ENCODE measurements at regions not wholly inside any gene's neighbourhood (a gene's known extent, or its start where the extent isn't known, plus 50 kb on each side); places are given as distances from the start of the nearest gene placed in this dataset.
"Not testable (repeated sequence)": the region's sequence is repeated elsewhere in the genome, so short reads cannot be mapped to it uniquely, and the experiment has no call there.

DNA sequence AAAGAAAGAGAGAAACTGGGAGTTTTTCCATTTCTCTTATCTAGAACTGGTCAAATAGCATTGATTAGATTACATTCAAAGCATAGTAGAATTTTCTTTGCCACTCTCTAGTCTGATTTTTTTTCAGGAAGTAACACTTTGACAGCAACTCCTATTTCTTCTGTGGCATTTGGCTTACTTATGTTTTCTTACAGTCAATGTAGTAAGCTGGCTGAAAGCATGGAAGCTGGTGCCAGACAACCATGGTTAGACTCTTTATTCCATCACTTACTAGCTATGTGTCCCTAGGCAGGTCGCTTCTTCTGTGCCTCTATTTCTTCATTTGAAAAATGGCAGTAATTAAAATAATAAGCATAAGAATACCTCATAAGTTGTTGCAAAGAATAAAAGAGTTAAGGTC lies 54.2 kb upstream of the OPRM1 start:
- no peak for DNase-seq (ENCODE audit: low read depth in 2 of 2, low spot score in 1 of 2)

DNA sequence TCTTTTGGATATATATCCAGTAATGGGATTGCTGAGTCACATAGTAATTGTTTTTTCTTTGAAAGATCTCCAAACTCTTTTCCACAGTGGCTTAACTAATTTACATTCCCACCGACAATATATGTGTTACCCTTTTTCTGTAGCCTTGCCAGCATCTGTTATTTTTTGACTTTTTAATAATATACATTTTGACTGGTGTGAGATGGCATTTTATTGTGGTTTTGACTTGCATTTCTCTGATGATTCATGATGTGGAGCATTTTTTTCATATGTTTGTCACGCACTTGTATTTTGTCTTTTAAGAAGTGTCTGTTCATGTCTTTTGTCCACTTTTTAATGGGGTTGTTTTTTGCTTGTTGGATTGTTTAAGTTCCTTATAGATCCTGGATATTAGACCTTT lies 58.9 kb upstream of the OPRM1 start:
- DNase-seq (ENCODE audit: low read depth in 2 of 2, low spot score in 1 of 2): no peak

DNA sequence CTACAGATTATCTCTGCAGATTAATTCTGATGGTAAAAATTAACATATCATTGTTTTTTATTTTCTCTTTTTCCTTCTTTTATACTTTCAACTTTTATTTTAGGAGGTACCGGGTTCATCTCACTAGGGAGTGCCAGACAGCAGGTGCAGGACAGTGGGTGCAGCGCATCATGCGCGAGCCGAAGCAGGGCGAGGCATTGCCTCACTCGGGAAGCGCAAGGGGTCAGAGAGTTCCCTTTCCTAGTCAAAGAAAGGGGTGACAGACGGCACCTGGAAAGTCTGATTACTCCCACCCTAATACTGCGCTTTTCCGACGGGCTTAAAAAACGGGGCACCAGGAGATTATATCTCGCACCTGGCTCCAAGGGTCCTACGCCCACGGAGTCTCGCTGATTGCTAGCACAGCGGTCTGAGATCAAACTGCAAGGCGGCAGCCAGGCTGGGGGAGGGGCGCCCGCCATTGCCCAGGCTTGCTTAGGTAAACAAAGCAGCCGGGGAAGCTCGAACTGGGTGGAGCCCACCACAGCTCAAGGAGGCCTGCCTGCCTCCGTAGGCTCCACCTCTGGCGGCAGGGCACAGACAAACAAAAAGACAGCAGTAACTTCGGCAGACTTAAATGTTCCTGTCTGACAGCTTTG lies 60.0 kb upstream of the OPRM1 start:
- not testable (repeated sequence) for DNase-seq (ENCODE audit: low read depth in 2 of 2, low spot score in 1 of 2)

DNA sequence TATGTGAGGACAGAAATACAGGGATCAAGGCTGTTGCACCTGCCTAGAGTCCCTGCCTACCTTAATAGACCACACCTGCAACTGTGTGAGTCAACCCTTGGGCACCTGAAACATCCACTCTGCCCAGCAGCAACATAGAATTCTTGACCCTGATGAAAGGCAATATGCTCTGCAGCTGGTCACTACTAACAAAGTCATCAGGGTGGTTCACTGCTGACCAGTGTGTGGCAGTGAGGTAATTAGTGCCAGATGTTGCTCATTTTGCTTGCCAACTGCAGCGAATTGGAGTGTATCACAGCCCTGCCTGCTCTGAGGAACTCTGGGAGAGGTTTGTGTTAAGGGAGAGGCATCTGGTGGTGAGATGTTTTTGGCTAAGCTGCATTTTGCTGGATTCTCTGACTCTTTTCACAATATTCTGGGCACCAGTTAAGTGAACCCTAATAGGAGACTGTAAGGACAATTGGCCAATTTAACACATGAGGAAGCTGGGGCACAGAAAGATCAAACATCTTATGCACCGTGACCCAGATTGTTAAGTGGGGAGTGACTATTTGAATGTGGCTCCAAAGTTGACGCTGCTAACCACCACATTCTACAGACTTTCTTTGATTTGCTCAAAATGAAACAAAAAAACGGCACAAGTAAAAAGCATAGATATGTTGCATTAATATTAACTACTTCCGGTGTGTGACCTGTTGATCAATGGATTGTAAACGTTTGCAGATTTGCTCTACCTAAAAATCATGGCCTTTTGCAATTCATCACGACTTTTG lies 61.9 kb upstream of the OPRM1 start:
- no peak for DNase-seq (ENCODE audit: low read depth in 2 of 2, low spot score in 1 of 2)

DNA sequence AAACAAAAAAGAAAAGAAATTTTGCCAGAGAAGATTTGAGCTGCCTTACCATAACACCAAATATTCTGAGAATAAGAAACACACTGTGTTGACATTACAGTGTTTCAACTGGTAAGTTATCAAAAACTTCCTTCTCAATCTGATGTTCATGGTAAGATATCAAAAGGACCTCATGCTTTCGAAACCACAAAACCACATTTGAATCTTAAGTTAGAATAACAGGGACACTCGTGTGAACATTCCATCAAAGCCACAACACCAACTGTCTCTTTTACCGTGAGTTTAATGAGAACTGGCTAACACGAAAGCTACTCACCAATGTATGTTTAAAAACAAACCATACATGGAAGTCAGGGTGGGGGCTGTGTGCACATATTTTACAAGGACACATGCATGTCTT lies 73.0 kb upstream of the OPRM1 start:
- no peak for DNase-seq (ENCODE audit: low read depth in 2 of 2, low spot score in 1 of 2)

DNA sequence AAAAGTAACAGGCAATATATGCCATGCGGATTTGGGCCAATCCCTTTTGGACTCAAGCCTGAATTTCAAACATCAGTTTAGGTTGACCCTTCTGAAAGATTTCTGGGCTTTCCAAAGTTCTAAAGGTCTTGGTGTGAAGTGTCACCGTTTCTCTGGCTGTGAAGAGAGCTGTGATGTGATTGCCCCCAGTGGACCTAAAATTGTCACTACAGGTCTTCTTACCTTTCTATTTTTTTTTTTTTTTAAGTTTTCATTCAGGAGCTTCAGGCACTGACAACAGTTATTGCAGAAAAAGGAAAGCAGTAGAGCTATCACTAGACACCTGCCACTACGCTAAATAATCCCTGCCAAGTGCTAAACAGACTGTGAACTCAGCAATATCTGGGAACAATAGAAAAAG lies 75.7 kb upstream of the OPRM1 start:
- DNase-seq (ENCODE audit: low read depth in 2 of 2, low spot score in 1 of 2): no peak

DNA sequence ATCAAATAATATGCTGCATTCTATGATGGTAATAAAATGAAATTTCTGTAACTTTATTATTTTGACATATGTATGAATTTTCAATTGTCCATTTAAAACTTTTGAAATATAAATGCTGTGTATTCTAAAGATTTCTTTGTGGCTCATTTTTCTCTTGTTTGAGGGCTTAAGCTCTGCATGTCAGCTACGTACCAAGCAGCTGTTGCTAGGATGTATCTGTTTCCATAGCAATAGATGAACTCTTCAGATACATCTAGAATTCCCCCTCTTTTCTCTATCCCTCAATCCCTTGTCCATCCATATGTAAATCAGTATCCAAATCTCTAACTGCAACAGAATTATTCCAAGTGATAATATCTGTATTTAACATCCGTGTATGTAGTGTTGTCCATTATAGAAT lies 76.5 kb upstream of the OPRM1 start:
- DNase-seq (ENCODE audit: low read depth in 2 of 2, low spot score in 1 of 2): no peak

DNA sequence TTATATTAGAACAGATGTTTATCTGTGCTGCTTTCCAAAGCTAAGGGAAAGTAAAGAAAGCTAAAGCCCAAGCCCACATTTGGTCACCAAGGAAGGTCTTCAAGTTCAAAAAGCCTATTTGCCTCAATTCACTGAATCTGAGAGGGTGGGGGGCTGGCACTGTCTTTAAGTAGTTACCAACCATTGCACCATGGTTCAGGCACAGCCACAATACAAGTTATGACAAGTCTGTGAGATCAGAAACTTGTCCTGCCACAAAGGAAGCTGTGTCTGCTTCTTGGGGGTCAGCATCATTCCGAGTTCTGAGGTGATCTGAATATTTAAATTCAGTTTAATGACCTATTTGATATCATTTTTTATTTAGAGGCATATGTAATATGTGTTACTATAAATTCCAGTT lies 78.3 kb upstream of the OPRM1 start:
- no peak for DNase-seq (ENCODE audit: low read depth in 2 of 2, low spot score in 1 of 2)

DNA sequence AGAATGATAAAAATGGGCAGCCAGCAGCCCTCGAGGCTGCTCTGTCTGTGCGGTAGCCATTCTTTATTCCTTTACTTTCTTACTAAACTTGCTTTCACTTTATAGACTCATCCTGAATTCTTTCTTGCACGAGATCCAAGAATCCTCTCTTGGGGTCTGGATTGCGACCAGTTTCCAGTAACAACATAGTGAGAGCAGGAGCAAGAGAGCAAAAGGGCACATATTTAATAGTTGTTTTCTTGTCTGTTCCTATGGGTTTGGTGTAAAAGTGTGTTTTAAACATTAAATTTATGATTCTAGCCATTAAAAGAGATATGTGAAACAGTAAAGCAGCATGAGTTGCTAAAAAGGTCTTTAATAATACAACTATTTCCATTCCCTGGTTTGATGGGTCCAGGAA lies 78.8 kb upstream of the OPRM1 start:
- DNase-seq (ENCODE audit: low read depth in 2 of 2, low spot score in 1 of 2): no peak

DNA sequence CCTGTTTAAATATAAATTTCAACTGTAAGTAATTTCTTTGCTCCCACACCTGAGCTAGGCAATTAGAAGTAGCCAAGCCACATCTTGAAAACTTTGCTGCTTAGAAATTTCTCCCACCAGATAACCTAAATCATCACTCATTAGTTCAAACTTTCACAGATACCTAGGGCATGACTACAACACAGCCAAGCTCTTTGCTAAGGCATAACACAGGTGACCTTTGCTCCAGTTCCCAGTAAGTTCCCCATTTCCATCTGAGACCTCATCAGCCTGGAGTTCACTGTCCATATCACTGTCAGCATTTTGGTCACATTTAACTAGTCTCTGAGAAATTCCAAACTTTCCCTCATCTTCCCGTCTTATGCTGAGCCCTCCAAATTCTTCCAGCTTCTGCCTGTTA lies 79.8 kb upstream of the OPRM1 start:
- DNase-seq (ENCODE audit: low read depth in 2 of 2, low spot score in 1 of 2): no peak

DNA sequence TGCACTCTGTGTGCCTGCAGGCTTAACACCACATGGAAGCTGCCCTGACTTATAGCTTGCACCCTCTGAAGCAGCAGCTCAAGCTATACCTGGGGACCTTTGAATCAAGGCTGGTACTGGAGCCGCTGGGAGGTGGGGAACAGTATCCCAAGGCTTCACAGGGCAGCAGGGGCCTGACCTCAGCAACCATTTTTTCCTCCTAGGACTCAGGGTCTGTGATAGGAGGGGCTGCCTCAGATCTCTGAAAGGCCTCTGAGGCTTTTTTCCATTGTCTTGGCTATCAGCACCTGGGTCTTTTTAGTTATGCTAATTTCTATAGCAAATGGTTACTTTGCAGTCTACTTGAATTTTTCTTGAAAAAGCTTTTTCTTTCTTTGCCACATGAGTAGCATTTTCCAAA lies 80.2 kb upstream of the OPRM1 start:
- no peak for DNase-seq (ENCODE audit: low read depth in 2 of 2, low spot score in 1 of 2)

DNA sequence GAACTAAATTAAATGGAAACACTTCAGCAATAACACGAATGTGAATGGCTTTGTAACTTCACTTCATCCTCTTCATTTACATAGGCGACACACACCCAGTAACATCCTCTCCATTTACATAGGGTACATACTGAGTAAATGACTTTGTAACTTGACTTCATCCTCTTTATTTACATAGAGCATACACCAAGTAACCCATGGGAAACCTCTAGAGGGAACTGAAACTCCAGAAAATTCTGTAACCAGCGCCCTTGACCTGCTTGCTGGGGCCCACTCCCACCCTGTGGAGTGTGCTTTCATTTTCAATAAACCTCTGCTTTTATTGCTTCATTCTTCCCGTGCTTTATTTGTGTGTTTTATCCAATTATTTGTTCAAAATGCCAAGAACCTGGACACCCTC lies 81.6 kb upstream of the OPRM1 start:
- DNase-seq (ENCODE audit: low read depth in 2 of 2, low spot score in 1 of 2): no peak

DNA sequence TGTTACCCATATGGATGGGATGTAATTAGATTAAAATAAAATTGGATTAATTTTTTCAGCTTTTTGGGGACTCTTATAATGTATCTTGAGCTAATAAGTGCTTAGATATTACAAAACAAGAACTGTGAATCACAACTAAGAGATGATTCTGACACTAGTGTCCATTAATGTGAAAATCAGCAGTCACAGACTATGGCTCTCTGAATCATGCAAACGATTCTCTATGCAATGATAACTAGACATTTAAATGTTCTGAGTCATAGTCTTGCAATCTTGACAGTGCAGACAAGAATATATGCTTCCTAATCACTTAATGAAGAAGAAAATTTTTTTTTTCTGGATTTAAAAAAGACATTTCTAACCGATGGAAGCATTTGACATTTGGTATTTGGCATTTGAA lies 82.2 kb upstream of the OPRM1 start:
- no peak for DNase-seq (ENCODE audit: low read depth in 2 of 2, low spot score in 1 of 2)

DNA sequence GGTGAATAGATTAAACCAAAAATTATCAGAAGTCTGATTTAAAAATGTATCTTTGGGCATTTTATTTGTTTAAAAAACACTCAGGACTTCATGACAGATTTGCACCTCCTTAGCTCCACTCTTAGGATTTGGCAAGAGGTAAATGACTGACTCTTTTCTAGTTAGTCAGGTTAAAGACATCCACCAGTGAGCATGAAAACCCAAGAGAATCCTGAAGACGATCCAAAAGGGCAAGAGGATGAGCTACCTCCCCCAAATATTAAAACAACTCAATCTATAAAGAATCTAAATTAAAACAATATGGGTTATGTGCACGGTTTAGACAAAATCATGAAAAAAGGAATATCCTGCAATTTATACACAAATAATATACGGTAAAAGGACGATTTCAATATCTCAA lies 89.4 kb upstream of the OPRM1 start:
- no peak for DNase-seq (ENCODE audit: low read depth in 2 of 2, low spot score in 1 of 2)

DNA sequence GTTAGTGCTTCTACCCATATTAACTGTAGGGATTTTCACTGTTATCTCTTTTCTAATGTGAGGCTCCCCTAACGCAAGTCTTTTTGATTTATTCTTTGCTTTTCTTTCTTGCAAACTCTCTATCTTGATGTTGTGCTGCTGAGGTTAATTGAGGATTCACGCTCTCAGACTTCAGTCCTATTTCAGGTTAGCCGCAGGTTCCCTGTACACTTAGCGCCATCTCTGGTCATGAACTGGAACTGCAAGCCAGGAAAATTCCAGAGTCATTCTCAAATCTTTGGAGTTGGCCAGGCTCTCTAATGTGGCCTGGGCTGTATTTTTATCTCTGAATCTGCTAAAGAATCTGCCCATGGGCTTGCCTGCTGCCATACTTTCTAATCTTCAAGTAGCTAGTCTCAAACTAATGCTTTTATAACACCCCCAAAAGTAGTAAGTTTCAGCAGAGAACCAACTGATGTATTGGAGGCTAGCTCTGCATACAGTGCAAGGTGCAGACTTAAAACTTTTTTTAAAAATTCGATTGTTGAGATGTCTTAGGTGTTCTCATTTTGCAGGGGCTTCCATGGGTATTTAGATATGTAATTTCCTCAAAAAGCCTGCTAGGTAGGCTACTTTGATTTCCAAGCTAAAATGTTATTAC lies 91.1 kb upstream of the OPRM1 start:
- DNase-seq (ENCODE audit: low read depth in 2 of 2, low spot score in 1 of 2): no peak

DNA sequence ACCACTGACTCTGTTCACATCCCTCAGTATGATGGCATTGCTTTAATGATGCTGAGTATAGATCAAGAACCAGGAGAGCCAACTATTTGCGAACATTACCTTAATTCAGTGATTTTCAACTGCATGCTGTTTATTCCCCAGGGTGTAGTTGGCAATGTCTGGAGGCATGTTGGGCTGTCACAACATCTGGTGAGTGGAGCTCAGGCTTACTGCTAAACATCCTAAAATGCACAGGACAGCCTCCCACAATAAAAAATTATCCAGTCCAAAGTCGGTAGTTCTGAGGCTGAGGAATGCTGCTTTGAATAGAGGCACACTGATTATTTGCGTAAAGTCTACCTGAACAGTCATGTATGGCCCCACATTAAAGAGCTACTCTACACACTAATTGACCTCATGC lies 94.8 kb upstream of the OPRM1 start:
- no peak for DNase-seq (ENCODE audit: low read depth in 2 of 2, low spot score in 1 of 2)

DNA sequence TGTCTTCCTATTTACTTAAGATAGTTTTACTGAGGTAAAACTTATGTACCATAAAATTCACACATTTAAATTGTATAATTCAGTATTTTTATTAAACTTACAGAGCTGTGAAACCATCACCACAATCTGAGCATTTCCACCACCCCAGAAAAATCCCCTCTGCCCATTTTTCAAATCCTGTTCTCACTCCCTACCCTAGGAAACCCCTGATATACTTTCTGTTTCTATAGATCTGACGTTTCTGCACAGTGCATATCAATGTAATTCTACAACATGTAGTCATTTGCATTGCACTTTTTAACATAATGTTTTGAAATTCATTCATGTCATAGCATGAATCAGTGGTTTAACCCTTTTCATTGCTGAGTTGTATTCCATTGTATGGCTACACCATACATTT lies 96.7 kb upstream of the OPRM1 start:
- DNase-seq (ENCODE audit: low read depth in 2 of 2, low spot score in 1 of 2): no peak

DNA sequence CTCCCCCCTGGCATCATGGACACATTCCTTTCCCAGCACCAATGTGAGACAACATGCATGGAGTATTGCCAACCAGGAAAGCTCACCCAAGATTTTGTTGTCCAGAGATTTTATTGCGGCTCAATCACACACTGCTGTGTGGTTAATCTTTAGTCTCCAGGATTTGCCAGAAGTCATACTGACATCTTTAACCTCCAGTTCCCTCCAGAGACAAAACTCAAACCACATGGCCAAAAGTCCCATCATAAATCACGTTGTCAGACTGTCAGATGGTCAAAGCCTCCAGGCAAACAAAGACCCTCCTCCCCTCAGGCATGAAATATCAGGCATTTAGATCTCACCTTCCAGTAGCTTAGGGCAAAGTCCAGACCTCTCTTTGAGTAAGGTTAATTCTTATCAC lies 97.3 kb upstream of the OPRM1 start:
- no peak for DNase-seq (ENCODE audit: low read depth in 2 of 2, low spot score in 1 of 2)

DNA sequence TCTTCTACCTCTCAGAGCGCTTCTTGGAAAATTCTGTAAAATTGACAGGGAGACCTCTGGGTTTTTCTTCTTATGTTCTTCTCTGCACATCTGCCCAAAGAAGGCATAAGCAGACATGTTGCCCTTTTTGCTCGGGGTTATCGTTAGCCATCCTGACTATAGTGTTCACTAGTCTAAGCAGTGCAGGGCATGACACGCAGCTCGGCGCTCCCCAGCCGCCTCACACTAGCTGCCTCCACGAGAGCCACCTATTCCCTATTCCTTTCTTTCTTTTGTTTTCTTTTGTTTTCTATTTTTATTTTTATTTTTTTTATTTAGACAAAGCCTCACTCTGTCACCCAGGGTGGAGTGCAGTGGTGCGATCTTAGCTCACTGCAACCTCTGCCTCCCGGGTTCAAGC lies 100.2 kb upstream of the OPRM1 start:
- DNase-seq (ENCODE audit: low read depth in 2 of 2, low spot score in 1 of 2): no peak

DNA sequence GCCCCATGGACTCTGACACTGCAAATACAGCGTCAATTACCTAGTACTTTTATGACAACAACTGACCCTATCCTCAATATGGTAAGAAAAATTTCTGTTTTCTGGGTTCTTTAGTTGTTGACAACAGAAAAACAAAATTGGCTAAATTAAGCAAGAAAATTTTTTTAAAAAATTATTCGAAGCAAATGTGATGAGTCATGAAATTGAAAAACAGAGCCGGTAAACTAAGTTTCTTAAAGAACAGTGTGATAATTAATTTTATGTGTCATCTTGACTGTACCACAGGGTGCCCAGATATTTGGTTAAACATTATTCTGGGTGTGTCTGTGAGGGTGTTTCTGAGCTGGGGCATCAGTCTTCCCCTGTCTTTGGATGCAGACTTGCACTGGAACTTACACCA lies 107.6 kb upstream of the OPRM1 start:
- no peak for DNase-seq (ENCODE audit: low read depth in 2 of 2, low spot score in 1 of 2)

DNA sequence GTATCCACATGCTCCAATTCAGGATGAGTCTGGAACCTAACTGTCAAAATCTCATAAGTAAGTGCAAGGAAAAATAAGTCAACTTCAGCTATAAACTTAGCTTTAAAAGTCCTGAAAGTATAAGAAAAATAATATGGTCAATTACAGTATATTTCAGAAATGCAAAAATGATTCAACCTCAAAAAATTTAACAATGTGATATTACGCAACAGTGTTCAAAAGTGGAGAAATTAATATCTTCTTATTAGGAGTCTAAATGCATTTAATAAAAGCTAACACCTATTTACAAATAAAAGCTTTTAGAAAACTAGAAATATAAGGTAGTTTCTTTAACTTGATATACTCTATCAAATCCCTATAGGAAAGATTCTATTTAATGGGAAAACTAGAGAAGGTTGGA lies 111.2 kb upstream of the OPRM1 start:
- no peak for DNase-seq (ENCODE audit: low read depth in 2 of 2, low spot score in 1 of 2)

DNA sequence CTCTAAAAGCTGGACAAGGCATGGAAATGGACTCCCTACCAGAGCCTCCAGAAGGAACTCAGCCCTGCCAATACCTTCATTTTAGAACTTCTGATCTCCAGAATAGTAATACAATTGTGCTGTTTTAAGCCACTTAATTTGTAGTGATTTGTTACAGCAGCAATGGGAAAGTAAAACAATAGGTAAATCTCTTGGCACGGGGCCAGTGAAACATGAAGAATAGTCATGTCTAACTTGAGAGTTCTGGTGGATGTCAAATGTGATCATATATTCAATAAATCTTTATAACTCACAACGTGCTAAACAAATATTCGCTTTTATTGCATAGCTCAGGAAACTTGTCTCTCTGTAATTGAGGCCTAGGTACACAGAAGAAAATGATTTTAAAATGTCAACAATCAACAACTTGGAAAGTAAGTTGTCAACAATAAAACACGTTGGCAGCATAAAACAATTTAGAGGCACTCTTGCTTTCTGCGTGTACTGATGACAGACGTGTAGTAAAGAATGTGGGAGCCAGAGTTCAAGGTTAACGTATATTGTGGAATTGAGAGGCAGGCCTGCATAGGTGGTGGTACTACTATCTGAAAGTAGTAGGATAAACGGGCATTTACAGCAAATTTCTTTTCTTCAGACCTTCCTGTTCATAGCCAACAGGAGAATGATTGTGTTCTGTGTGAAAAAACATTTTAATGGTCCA lies 140.5 kb upstream of the OPRM1 start:
- no peak for DNase-seq (ENCODE audit: low read depth in 2 of 2, low spot score in 1 of 2)

Data from stimulated activated CD8-positive, alpha-beta memory T cell treated with anti-CD3 and anti-CD28 coated beads, Interleukin-4, amount 100 ng/mL, for 1 hour (primary cell).